ENCODE measurements at regions not wholly inside any gene's neighbourhood (a gene's known extent, or its start where the extent isn't known, plus 50 kb on each side); places are given as distances from the start of the nearest gene placed in this dataset.

DNA sequence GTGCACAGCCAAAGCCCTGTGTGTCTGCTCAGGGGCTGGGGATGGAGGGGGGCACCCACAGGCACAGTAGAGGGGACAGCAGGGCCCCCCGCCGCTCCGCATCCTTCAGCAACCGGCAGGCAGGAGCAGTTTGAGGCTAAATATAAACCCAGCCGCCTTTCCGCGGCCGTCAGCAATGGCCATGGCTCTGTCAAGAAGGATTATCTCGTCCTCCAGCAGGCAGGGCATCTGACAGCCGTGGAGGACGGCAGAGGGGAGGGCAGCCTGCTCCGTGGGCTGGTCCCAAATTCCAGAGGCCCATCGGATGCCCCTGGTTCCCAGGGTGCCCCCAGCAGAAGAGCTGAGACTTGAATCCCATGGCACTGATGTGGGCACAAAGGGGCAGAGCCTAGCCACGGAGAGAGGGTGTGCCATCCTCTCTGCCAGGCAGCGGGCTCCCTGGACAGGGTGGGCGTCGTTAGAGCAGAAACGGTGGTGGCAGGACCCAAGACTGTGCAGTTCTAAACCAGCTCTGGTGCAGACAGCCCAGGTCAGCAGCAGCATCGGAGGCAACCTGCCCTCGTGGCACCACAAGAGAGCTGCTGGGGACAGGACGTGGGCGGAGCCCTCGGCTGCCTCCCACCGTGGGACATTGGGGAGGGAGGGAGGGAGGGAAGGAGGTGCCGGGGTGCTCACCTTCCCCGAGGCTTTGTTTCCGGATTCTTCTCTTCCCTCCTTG is 198.8 kb upstream of the CIBAR2 start:
- TF ChIP-seq, protein P1, sequence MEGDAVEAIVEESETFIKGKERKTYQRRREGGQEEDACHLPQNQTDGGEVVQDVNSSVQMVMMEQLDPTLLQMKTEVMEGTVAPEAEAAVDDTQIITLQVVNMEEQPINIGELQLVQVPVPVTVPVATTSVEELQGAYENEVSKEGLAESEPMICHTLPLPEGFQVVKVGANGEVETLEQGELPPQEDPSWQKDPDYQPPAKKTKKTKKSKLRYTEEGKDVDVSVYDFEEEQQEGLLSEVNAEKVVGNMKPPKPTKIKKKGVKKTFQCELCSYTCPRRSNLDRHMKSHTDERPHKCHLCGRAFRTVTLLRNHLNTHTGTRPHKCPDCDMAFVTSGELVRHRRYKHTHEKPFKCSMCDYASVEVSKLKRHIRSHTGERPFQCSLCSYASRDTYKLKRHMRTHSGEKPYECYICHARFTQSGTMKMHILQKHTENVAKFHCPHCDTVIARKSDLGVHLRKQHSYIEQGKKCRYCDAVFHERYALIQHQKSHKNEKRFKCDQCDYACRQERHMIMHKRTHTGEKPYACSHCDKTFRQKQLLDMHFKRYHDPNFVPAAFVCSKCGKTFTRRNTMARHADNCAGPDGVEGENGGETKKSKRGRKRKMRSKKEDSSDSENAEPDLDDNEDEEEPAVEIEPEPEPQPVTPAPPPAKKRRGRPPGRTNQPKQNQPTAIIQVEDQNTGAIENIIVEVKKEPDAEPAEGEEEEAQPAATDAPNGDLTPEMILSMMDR (IDR thresholded peaks at IDR 0.05; ENCODE audit: low read depth, low read length, poor library complexity, severe bottlenecking): no peak
- TF ChIP-seq EZH2phosphoT487 (IDR thresholded peaks at IDR 0.05; ENCODE audit: borderline replicate concordance, low read length): no peak
